HG02588 (cell line): ENCODE measurements at regions not wholly inside any gene's neighbourhood (a gene's known extent, or its start where the extent isn't known, plus 50 kb on each side); places are given as distances from the start of the nearest gene placed in this dataset.

ENCODE experiments used
- ATAC-seq: cut with Tn5 transposase; IDR thresholded peaks from one replicate; pipeline ENCODE4 v1.9.1; 2021; ENCODE audit warnings: mild to moderate bottlenecking, moderate library complexity; ENCODE audit not compliant: unreplicated experiment

DNA sequence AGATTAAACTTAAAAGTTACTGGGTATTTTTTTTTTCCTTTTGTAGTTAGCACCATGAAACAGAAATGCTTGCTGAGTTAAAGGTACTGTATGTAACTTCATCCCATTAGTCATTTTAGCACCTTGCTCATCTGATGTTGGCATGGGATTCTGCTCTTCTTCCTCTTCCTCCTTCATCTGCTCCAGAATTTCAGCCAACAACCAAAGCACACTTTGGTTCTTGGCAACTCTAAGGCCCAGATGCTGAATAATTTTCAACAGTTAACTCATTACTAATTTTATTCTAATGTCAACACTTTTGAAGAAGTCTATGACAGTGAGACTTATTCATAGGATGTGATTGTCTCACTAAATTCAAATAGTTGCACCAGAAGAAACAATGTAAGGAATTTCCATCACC, 359.2 kb downstream of the KCTD12 start:
- no peak for ATAC-seq

DNA sequence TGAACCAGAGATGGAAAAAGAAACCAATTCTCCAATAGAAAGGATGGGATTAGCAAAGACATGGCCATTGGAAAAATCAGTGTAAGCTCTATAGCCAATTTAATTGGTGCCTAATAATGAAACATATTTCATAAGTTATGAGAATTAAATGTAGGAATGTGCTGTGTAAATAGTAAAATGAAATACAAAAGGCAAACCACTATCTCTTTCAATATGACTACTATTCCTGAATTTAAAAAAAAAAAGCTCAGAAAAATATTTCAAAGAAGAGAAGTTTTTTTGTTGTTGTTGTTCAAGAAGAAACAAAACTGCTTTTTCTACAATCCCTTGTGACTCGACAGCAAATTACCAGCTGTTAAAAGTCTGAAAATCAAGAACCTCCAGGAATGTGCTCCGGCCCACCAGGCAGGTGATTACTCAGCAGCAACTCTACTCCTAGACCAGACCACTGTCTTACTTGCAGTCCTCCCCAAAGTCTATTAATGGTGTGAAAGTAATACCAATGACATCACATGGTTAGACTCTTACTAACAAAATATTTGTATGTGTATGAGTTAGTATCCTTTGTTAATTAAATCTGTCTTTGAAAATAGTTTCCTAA, 362.4 kb downstream of the KCTD12 start:
- ATAC-seq = no peak

DNA sequence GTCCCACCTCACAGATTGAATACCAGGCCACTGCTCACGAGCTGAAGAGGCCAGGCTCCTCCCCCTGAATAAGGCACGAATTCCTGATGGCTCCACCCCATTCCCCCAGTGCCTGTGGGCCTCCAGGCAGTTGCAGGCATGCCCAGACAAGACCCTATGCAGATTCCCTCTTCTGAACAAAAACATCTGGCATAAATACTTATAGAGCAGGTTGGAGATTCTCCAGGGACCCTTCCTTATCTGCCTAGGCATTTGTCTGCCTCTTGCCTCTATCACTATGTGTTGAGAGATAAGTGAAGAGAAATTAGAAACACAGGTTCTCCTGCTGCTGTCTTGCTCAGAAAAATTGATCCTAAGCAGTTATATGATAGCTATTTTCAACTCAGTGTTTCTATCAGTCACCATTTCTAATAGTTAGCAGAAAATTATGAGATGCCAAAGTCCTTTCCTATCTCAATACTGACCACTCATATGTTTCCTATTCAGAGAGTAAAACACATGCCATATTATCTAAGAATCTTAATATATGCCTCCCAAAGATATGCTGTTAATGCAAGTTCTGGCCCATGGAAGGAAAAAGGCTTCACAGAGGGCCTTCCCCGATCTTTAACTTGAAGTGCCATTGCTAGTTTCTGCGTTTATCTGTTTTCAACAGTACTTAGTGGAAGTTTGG, 364.0 kb downstream of the KCTD12 start:
- no peak for ATAC-seq

DNA sequence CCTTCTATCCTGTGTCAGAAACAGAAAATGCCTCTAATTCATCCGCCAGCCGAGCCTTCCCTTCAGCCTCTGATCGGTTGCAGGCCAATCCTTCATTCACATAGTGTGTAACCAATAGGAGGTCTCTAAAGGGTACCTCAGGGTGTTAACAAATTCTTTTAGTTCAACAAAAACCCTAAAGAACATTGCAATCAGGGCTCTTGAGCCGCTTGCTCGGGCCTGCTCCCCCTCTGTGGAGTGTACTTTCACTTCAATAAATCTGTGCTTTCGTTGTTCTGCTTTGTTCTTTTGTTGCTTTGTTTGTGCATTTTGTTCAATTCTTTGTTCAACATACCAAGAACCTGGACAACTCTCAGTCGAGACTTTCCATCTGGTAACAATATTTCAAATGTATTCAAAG, 366.5 kb downstream of the KCTD12 start:
- no peak for ATAC-seq

DNA sequence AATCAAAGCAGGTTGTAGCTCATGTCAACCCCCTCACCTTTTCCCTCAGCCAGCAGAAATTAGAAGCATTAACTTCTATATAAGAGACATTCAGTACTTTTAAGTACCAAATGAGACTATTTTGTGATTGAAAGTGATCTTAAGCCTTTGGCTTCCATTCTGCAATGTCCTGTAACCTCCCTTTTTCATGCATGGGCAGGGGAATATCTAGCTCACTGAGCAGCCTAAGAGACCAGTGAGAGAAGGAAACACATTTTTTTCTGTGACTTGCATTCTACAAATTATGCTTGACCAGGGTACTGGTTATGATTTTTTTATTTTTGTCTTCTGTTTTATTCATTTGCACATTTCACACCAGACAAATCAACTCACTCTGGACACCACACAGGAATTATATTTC, 369.6 kb downstream of the KCTD12 start:
- ATAC-seq = no peak

DNA sequence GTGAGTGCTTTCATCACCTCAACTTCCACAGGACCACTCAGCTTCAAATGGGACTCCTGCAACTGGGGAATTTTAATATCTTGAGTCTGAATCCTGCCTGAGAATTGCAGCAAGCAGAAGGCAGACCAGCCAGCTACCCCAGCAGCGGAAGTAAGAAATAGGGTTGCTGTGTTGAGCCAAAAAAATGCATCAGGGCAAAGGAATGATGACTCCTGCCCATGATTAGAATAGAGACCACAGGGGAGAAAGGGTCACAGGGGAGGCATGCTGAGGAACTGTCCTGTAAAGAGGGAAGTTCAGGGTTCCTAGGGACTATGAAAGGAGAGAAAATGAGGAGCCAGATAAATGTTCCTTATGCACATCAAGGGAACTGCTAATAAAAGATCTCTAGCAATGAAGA, 370.2 kb downstream of the KCTD12 start:
- no peak for ATAC-seq

DNA sequence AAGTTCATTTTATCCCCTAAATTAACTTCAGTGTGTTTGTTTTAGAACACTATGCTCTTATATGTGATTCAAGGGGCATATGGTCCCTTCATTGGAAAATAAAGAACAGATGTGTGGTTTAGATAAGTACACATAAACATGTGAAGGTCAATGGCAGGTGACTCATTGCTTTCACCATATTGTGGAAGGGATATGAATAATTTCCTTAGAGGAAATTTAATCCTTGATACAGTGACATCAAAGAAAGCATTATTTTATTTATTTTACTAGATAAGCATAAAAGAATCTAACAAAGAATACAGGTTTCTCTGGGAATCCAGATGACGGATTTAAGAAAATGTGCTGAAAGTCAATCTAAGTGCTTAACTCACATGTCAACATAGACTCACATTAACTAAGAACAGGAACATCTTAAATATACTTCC, 373.5 kb downstream of the KCTD12 start:
- ATAC-seq = no peak

DNA sequence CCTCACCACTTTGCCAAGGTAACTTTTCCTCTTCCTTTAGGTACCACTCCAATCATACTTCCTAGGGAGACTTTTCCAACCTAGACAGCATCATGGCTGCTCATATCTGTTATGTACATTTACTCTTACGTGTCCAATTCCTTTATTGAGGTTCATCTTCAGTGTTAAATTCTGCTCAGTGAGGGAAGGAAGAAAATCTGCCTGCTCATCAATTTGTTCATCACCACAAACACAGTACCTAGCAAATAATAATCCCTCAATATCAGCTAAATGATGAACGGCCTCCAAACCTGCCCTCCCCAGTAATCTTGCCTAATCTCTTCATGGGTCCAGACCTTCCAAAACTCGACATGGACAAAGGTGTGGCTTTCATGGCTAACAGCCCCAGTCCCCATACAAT, 380.8 kb downstream of the KCTD12 start:
- no peak for ATAC-seq

DNA sequence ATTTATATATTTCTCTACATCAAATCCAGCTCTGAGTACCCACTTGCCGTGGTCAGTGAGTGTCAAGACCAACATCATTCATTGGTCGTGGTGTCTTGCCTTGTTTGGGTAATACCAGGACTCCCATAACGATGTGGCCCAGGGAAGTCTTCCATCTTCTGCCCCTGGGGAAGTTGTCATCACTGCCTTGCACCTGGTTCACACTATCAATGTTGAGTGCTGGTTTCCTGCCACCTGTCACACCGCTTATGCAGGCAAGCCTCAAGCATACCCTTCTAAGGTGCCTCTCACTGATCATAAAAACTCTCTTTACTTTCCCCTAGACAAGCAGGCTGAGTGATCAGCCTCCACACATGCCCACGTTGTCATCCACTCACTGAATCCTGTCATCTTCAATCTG, 382.4 kb downstream of the KCTD12 start:
- ATAC-seq = no peak

DNA sequence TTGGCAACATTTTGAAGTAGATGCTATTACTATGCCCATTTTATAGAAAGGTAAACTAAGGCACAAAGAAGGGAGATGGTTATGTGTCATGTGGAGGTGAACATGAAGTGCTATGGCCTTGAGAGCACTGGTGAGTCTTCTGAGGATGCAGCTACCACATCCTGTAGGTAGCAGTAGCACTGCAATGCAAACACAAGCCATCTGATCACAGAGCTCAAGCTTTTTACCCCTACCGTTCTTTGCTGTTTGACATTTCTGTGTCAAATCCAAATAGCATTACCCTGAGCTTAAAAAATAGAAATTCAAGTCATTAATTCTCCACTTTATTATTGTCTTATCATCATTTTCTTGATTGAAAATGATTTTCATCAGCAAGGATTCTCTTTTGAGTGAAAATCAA, 382.9 kb downstream of the KCTD12 start:
- no peak for ATAC-seq

DNA sequence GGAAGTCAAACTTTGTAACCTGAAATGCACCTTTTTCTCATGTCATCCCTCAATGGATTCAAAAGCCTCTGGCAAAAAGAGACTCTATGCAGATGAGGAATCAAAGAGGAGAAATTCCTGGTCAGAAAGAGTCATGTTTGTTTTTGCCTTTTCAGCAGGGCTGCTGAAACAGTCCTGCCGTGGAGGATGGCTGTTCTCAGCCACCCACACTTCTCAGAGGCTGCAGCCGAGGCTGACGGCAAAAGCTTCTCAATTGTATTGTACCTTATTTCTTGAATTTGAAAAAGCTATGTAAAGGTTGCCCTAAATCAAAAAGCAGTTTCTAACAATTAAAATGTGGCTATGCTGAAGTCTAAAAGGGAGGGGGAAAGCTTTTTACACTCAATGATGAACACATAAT, 385.3 kb downstream of the KCTD12 start:
- ATAC-seq = no peak

DNA sequence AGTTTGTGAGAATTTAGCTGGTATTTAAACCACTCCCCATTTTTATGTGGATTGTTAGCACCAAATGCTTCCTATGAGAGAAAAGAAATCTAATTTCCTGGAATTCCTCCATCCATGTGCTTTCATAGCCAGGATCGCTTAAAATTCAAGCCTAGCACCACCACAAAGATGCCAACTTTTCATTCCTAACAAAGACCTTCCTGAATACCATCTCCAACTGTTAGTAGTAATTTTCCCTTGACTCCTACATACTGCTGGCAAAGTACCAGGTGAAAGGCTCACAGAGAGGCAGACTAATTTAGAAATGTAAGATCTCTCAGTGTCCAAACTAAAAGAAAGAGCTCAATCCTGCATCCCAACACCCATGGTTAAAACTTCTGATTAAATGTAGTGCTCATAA, 386.3 kb downstream of the KCTD12 start:
- ATAC-seq = no peak

DNA sequence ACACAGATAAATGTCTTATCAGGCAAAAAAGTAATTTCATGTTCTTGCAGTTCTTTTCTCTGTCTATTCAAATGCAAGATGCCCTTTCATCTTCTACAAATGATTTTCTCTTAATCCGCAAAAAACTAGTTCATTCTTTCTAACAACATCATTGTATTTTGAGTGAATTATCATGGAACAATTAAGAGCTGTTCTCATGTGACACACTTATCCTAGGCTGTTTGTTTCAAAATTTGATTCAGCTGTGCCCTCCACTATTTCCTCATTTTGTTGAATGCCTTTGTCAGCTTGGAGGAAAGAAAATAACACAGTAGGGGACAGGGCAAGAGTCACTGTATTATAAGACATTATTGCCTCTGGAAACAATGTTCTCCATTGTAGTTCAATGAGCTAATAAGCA, 396.9 kb downstream of the KCTD12 start:
- ATAC-seq = no peak

DNA sequence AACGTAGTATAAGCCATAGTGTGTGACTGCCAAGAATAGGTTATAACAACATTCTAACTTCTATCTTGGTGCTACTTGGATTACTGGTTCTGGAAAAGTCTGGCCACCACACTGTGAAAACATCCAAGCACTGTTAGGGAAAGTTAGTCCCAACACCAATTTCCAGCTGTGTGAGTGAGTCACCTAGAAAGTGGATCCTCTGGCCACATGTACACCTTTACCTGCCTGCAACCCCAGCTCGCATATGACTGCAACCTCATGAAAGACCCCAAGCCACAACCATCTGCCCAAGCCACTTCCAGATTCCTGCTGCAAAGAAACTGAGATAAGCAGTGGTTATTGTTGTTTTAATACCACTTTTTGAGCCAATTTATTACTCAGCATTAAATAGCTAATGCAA, 404.5 kb downstream of the KCTD12 start:
- no peak for ATAC-seq

DNA sequence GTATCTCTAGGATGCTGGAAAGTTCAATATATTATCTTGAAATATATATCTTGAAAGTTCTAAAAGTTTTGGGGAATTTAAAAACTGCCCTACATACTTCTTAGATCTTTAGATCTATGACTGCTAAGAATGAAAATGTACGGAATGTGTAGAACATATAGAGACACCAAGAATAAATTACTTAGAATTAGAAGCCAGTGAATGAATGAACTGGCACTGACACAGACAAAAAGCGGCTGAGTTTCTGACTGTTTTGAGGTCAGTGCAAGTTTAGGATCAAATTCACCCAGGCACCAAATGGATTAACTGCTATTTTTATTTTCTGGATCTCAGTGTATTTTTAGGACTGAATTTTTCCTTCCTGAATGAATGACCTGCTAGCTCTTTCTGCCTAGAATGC, 411.2 kb downstream of the KCTD12 start:
- no peak for ATAC-seq

DNA sequence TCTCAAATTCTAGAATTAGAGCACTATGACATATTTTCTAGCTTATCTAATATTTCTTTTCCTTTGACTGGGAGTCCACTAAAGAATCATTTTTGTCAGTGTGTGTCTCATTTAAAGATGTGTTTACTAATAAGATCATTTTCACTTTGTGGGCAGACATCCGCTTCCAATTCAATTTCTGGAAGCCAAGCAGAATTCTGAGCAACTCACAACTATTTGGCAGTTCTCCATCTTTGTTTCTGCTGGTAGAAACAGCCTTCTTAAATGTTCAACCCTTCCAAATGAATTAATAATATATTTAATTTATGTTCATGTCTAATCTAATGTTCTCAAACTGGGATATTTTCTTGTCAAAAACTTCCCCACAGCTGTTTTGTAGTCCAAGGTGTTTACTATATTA, 411.8 kb downstream of the KCTD12 start:
- no peak for ATAC-seq

DNA sequence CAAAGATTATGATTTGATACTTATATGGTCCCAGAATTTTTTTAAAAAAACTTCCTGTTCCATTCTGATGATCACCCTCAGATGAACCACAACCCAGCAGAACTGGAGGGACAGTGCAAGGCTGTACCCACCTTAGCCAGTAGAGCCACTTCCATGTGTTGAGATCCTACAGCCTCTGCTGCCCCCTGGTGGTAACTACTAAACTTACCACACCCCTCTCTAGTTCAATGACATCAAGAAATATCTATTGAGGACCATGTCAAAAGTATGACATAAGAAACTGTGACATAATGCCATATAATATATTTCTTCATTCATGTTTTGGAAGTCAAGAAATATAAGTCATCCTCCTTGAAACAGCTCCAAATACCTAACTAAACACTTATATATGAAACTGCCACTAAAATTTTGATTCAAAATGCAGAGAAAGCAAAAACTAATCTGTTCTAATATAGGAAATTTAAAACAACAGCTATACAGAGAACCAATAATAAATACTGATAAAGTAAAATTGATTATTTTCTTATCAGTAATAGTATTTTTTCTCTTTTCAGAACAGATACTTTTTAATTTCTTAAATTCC, 412.6 kb downstream of the KCTD12 start:
- peak; percentile 99 for ATAC-seq

DNA sequence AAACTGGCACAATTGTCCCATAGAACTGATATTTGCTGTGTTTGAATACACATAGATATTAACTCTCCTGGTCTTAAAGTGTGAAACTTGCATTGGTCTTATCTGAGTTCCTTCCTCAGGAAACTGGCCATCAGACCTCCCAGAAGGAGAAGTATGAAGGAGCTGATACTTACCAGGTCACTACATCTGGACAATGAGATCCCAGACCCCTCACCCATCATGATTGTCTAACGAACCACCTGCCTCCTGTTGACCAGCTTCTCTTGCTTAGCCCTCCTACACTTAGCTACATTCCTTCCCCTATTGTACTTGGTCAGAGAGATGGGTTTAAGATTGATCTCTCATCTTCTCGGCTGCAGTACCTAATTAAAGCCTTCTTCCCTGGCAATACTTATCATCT, 413.3 kb downstream of the KCTD12 start:
- ATAC-seq = no peak

DNA sequence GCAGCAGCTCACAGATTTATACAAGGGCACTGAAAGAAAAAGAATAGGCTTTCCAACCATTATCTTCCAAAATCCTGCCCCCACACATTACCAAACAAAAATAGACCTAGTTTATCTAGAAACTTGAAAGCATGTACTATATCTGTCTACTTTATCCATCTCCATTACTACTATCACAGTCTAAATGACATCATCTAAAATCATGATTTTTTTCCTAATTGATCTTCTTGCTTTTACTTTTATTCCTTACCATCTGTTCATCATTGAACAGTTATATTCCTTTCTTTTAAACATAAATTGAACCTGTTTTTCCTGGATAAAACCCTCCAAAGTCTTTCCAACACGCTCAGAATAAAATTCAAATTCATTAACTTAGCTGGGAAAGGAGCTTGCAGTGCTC, 414.7 kb downstream of the KCTD12 start:
- no peak for ATAC-seq

DNA sequence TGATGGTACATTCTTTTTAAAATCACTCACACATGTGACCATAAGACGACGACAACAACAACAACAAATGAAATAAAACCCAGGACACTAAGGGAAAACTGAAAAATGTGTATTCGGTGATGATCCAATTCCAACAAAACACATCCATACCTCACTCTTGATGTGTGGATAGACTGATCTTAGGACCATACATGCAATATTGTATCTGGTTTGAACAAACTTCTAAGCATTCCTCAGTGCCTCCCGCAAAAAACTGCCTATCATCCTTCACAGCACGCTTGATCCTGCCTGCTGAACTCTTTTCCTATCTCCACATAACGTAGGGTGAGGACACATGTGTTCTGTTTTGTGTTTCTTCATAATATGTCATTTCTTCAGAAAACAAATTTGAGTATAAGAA, 415.2 kb downstream of the KCTD12 start:
- ATAC-seq = no peak

DNA sequence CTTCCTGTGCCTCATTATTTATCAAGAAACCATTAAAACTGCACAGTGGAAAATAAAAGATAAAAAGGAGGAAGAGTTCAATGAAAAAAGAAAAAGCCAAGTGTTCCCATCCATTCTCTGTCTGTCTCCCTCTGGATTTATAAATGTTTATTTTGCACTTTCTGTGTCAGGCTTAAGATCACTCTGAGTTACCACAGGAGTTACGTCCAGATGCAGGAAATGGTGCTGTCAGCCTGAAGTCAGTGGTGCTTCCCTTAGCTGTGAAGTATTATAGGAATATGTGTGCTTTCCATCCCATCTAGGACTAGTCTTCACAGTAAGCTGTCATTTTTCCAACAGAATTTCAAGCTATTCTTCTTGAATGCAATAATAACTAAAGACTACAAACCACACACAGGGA, 420.2 kb downstream of the KCTD12 start:
- ATAC-seq = no peak

DNA sequence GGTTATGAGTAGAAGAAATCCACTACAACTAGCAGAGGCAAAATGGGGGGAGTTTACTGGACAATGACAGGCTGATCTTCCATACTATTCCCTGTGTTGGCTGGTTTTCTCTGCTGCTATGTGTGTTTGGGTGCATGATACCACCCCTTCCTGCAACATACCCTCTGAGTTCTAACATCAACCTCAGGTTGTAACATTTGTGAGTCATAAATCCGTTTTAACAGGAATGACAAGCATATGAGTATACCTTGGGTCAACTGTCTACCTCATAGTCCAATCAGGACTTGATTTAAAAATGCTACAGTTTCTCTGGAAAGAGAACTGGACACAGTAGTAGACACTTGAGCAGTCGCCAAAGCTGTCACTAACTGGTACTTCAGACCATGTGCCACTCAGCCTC, 422.9 kb downstream of the KCTD12 start:
- no peak for ATAC-seq

DNA sequence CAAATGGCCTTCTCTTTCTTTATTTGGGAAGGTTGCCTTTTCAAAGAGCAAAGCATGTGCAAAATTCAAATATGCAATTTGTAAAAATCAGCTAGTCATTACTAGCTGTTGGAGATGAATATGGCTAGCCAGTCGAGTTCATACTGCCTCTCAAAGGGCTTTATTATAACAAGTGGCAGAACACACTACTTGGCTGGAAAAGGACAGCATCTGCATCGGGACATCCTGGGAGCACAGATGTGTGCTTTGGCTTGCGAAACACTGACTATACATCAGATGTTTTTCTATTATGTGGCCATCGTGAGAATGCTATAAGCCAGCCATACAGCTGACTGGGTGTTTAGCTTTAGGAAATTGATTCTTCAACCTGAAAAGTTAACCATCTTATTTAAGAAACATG, 424.2 kb downstream of the KCTD12 start:
- no peak for ATAC-seq
